Astrocyte (in vitro differentiated cells and primary cell): ENCODE measurements at regions not wholly inside any gene's neighbourhood (a gene's known extent, or its start where the extent isn't known, plus 50 kb on each side); places are given as distances from the start of the nearest gene placed in this dataset.
"Not testable (repeated sequence)": the region's sequence is repeated elsewhere in the genome, so short reads cannot be mapped to it uniquely, and the experiment has no call there.

ENCODE experiments used
- CTCF ChIP-seq: IDR thresholded peaks from 2 replicates; pipeline ENCODE4 v1.5.1; 2011; ENCODE audit warnings: low read depth, mild to moderate bottlenecking, inconsistent platforms, low read length, moderate library complexity; ENCODE audit not compliant: insufficient read depth
- EZH2 ChIP-seq: IDR thresholded peaks from 2 replicates; pipeline ENCODE4 v1.6.1; 2012; ENCODE audit warnings: mild to moderate bottlenecking, low read length, inconsistent platforms; ENCODE audit not compliant: insufficient read depth

- TF ChIP-seq CTCF, EZH2: not testable (repeated sequence)
Measured at GRCh38 chr1:70593551-70593950, 182.5 kb downstream of the CTH start.
